Lung (tissue), 9 donors: ENCODE measurements at regions not wholly inside any gene's neighbourhood (a gene's known extent, or its start where the extent isn't known, plus 50 kb on each side); places are given as distances from the start of the nearest gene placed in this dataset.
A peak's percentile ranks its signal among the peaks of the same experiment; 100 is the strongest.
"Not testable (repeated sequence)": the region's sequence is repeated elsewhere in the genome, so short reads cannot be mapped to it uniquely, and the experiment has no call there.

Source experiments
- ATAC-seq: fragments of 200-7000 bp; cut with Tn5 transposase; one replicate; pipeline ENCODE4 v1.9.1; 2020; ENCODE audit warnings: moderate number of reproducible peaks; ENCODE audit not compliant: insufficient read depth, low FRiP score
- DNase-seq, 3 donors: peaks; one replicate each; pipeline ENCODE4 v3.0.0-alpha.2; 2013 to 2017
- H3K27ac ChIP-seq, 2 donors: one replicate each; pipeline ENCODE4 v1.5.1; 2013; ENCODE audit warnings: mild to moderate bottlenecking in 2 of 2, moderate library complexity in 2 of 2, control low read depth in 1 of 2, inconsistent platforms in 1 of 2, low read depth in 1 of 2, low read length in 1 of 2
- H3K27me3 ChIP-seq, 3 donors: one replicate each; pipeline ENCODE4 v1.5.1; 2013; ENCODE audit warnings: low read length in 2 of 3; ENCODE audit not compliant: control insufficient read depth in 3 of 3, insufficient read depth in 3 of 3
- H3K36me3 ChIP-seq, 4 donors: one replicate each; pipeline ENCODE4 v1.5.1; 2013; ENCODE audit warnings: low read length in 4 of 4, mild to moderate bottlenecking in 1 of 4, moderate library complexity in 1 of 4; ENCODE audit not compliant: control insufficient read depth in 4 of 4, insufficient read depth in 4 of 4
- H3K4me1 ChIP-seq, 5 donors: one replicate each; pipeline ENCODE4 v1.5.1; 2013; ENCODE audit warnings: low read length in 5 of 5, mild to moderate bottlenecking in 2 of 5, moderate library complexity in 1 of 5; ENCODE audit not compliant: control insufficient read depth in 5 of 5, insufficient read depth in 5 of 5
- H3K4me3 ChIP-seq: one replicate; pipeline ENCODE4 v1.5.1; 2013; ENCODE audit warnings: mild to moderate bottlenecking, control low read depth, moderate library complexity
- H3K9ac ChIP-seq, 2 donors: one replicate each; pipeline ENCODE4 v1.5.1; 2013; ENCODE audit warnings: low read length in 2 of 2, control low read depth in 1 of 2; ENCODE audit not compliant: insufficient read depth in 1 of 2
- H3K9me3 ChIP-seq, 4 donors: one replicate each; pipeline ENCODE4 v1.5.1; 2013; ENCODE audit warnings: low read length in 3 of 4, mild to moderate bottlenecking in 1 of 4, moderate library complexity in 1 of 4; ENCODE audit not compliant: control insufficient read depth in 4 of 4, insufficient read depth in 3 of 4
- WGBS, 2 donors: extraction: QIAGEN DNeasy Blood & Tissue Kit; methylation state at CpG; one replicate each; pipeline ENCODE4 v1.1.7; 2013; 5-methylcytosine and 5-hydroxymethylcytosine counted together
- donor health status: Bipolar disorder and iron deficiency.
- donor health status: healthy.
- donor health status: DM: yes; HTN: yes; CAD: no.

- not testable (repeated sequence) for H3K4me1 ChIP-seq, H3K9me3 ChIP-seq, H3K27me3 ChIP-seq, H3K36me3 ChIP-seq, H3K4me3 ChIP-seq, H3K27ac ChIP-seq, DNase-seq, H3K9ac ChIP-seq
- WGBS, 2 donors, result 47 to 56% methylated on average over 2 of the region's 2 CpGs
- peak; percentile 58 for ATAC-seq
These were observed 162.5 kb downstream of the NPIPA8 start for GRCh38 chr16:18173945-18174497.

- not testable (repeated sequence) for DNase-seq, H3K9me3 ChIP-seq, H3K36me3 ChIP-seq, H3K9ac ChIP-seq, H3K27me3 ChIP-seq, ATAC-seq, H3K27ac ChIP-seq, H3K4me1 ChIP-seq, H3K4me3 ChIP-seq
- WGBS, 2 donors, result 40 to 62% methylated on average over 2 to 3 of the region's 3 CpGs
These were observed 174.2 kb downstream of the NPIPA8 start for GRCh38 chr16:18162293-18162692.

DNA sequence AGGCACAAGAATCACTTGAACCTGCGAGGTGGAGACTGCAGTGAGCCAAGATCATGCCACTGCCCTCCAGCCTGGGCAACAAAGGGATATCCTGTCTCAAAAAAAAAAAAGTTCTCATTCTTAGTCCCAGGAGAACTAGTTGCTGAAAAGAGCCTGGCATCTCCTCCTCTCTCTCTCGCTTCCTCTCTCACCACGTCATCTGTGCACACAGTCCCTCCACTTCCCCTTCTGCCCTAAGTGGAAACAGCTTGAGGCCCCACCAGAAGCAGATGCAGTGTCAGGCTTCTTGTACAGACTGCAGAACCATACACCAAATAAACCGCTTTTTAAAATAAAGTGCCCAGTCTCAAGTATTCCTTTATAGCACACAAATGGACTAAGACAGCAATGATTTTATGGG, 175.3 kb downstream of the NPIPA8 start:
- DNase-seq, H3K27me3 ChIP-seq: not testable (repeated sequence)
- 56 to 63% methylated on average over 4 of the region's 4 CpGs for WGBS, 2 donors

DNA sequence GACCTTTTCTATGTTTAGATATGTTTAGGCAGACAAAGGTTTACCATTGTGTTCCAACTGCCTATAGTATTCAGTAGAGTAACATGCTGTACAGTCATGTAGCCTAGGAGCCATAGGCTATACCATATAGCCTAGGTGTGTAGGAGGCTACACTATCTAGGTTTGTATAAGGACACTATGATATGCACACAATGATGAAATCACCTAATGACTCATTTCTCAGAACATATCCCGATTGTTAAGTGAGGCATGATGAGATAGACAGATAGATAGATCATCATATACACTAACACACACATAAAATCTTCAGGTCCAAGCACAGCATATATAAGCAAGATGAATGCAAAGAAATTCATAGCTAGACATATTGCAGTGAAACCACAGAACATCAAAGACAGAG, 177.4 kb downstream of the NPIPA8 start:
- H3K4me3 ChIP-seq, H3K36me3 ChIP-seq, H3K27ac ChIP-seq, ATAC-seq, DNase-seq, H3K9ac ChIP-seq, H3K9me3 ChIP-seq, H3K4me1 ChIP-seq, H3K27me3 ChIP-seq: not testable (repeated sequence)
- 71 to 78% methylated on average over 1 of the region's 1 CpG for WGBS, 2 donors

More for the DNA sequence above, 175.3 kb downstream of the NPIPA8 start:
- not testable (repeated sequence) for H3K4me1 ChIP-seq, ATAC-seq, H3K36me3 ChIP-seq, H3K9ac ChIP-seq, H3K9me3 ChIP-seq, H3K4me3 ChIP-seq, H3K27ac ChIP-seq

DNA sequence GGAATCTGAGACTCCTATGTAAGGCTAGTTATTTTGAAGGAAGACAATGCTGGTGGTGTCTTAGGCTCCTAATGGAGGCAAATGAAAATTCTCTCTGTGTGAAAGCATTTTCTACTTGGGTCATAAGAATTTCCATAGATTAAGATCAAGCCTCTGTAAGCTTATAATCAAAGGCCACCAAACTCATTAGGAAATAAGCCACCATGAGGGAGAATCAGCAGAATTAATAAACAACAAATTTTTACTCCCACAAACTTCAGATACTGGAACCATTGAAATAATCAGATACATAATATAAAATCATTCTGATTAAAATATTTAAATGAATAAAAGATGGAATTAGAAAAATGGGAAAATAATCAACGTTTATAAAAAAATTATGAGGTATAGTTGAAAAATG, 178.7 kb downstream of the NPIPA8 start:
- not testable (repeated sequence) for H3K36me3 ChIP-seq, H3K27me3 ChIP-seq, H3K9me3 ChIP-seq, H3K4me3 ChIP-seq, H3K9ac ChIP-seq, H3K4me1 ChIP-seq, ATAC-seq, DNase-seq, H3K27ac ChIP-seq
- 94% methylated on average over 1 of the region's 1 CpG for WGBS, 2 donors

GRCh38 chr16:18152832-18153231, 183.7 kb downstream of the NPIPA8 start:
- not testable (repeated sequence) for ATAC-seq, DNase-seq
- WGBS, 2 donors, result 56 to 82% methylated on average over 5 of the region's 6 CpGs

DNA sequence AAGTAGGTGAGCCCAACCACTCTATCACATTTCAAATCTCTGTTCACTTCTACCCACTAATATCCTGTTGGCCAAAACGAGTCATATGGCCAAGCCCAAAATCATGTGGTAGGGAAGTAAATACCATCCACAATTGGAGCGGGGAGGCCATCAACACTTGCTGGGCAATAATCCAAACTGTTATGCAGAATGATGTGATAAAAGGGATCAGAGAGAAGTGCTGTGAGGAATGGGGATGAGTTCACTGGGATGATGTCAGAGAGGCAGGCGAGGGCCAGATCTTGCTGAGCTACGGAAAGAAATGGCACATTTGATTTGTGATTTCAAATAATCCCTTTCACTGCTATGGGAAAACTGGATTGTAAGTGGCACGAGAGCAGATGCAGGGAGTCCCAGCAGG, 188.4 kb downstream of the NPIPA8 start:
- not testable (repeated sequence) for H3K4me3 ChIP-seq, ATAC-seq, H3K9me3 ChIP-seq, H3K4me1 ChIP-seq, H3K27ac ChIP-seq, H3K36me3 ChIP-seq, H3K9ac ChIP-seq, DNase-seq, H3K27me3 ChIP-seq
- WGBS, 2 donors, result no CpG with 5 or more reads among the region's 5 CpGs

More at GRCh38 chr16:18152832-18153231, 183.7 kb downstream of the NPIPA8 start:
- H3K36me3 ChIP-seq, H3K4me3 ChIP-seq, H3K27ac ChIP-seq, H3K27me3 ChIP-seq, H3K4me1 ChIP-seq, H3K9me3 ChIP-seq, H3K9ac ChIP-seq: not testable (repeated sequence)

GRCh38 chr16:18146601-18147142, 189.9 kb downstream of the NPIPA8 start:
- WGBS, 2 donors, result no CpG with 5 or more reads among the region's 9 CpGs
- not testable (repeated sequence) for ATAC-seq, H3K36me3 ChIP-seq, H3K9ac ChIP-seq, H3K4me1 ChIP-seq, H3K4me3 ChIP-seq, H3K27me3 ChIP-seq, DNase-seq, H3K9me3 ChIP-seq, H3K27ac ChIP-seq
